ENCODE measurements at regions not wholly inside any gene's neighbourhood (a gene's known extent, or its start where the extent isn't known, plus 50 kb on each side); places are given as distances from the start of the nearest gene placed in this dataset.
"Not testable (repeated sequence)": the region's sequence is repeated elsewhere in the genome, so short reads cannot be mapped to it uniquely, and the experiment has no call there.

DNA sequence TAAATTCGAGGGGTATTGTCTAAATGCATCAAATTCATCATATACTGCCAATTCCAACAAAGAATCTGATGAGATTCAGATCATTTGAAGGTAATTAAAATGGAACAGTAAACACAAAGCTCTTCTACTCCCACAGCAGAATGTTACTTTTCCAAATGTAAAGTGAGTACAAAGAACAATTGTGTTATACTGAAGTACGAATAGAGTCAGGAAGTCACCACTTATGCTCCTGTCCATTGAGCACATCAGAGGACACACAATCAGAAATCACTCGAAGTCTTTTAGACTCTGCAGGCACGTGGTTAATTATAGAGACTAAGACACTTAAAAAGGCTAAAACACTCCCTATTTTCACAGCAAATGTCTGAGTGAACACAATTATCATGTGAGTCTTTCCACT is 388.5 kb upstream of the MIS18BP1 start:
- intact Hi-C loops (cut with micrococcal nuclease), result no loop called here
- ChIA-PET POLR2A (ENCODE audit: unreplicated experiment) (no interaction called here), CTCF (no interaction called here)
- Histone ChIP-seq H3K4me1 (ENCODE audit: insufficient read depth, low read length) (no peaks in the 10 kb centered on the region), H3K9me3 (ENCODE audit: low read length) (no peaks in the 10 kb centered on the region), H2AFZ (ENCODE audit: low read length) (no peak overlapping the region), H3K9me2 (replicated peaks; ENCODE audit: low read length) (no peaks in the 10 kb centered on the region), H3K4me2 (ENCODE audit: low read length) (no peak overlapping the region), H3K4me3 (ENCODE audit: low read length) (no peak overlapping the region), H3K9ac (ENCODE audit: low read length) (no peak overlapping the region), H3K27me3 (ENCODE audit: low read length) (peaks cover 16% of the 10 kb centered on the region; the same call in 1 of the 2 replicates), H3F3A (ENCODE audit: low read length, unreplicated experiment) (no peaks in the 10 kb centered on the region), H3K36me3 (ENCODE audit: low read depth, low read length) (no peaks in the 10 kb centered on the region), H4K20me1 (ENCODE audit: low read length) (no peaks in the 10 kb centered on the region), H3K27ac (ENCODE audit: low read length) (no peak overlapping the region), H3K79me2 (ENCODE audit: low read length) (no peaks in the 10 kb centered on the region)
- no peak for DNase-seq
- no peak for ATAC-seq
- no TSS peak for BruUV-seq (replicated peaks)
- TF ChIP-seq EZH2 (IDR thresholded peaks at IDR 0.05; ENCODE audit: low read length, unreplicated experiment) (no peak), EZH2phosphoT487 (IDR thresholded peaks at IDR 0.05; ENCODE audit: borderline replicate concordance, low read length) (no peak)
- TF ChIP-seq, protein P1, sequence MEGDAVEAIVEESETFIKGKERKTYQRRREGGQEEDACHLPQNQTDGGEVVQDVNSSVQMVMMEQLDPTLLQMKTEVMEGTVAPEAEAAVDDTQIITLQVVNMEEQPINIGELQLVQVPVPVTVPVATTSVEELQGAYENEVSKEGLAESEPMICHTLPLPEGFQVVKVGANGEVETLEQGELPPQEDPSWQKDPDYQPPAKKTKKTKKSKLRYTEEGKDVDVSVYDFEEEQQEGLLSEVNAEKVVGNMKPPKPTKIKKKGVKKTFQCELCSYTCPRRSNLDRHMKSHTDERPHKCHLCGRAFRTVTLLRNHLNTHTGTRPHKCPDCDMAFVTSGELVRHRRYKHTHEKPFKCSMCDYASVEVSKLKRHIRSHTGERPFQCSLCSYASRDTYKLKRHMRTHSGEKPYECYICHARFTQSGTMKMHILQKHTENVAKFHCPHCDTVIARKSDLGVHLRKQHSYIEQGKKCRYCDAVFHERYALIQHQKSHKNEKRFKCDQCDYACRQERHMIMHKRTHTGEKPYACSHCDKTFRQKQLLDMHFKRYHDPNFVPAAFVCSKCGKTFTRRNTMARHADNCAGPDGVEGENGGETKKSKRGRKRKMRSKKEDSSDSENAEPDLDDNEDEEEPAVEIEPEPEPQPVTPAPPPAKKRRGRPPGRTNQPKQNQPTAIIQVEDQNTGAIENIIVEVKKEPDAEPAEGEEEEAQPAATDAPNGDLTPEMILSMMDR (conservative IDR thresholded peaks at IDR 0.05; ENCODE audit: low read depth, low read length), result no peak

DNA sequence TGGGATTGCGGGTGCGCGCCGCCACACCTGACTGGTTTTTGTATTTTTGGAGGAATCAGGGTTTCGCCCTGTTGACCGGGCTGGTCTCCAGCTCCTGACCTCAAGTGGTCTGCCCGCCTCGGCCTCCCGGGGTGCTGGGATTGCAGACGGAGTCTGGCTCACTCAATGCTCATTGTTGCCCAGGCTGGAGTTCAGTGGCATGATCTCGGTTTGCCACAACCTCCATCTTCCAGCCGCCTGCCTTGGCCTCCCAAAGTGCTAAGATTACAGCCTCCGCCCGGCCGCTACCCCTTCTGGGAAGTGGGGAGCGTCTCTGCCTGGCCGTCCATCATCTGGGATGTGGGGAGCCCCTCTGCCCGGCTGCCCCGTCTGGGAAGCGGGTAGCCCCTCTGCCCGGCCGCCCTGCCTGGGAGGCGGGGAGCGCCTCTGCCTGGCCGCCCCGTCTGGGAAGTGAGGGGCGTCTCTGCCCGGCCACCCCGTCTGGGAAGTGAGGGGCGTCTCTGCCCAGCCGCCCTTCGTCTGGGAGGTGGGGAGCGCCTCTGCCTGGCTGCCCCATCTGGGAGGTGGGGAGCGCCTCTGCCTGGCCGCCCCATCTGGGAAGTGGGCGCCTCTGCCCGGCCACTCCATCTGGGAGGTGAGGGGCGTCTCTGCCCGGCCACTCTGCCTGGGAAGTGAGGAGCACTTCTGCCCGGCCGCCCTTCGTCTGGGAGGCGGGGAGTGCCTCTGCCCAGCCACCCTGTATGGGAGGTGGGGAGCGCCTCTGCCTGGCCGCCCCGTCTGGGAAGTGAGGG is 381.8 kb upstream of the MIS18BP1 start:
- BruUV-seq (replicated peaks); H3K27ac ChIP-seq (ENCODE audit: low read length); H2AFZ ChIP-seq (ENCODE audit: low read length); H3F3A ChIP-seq (ENCODE audit: low read length, unreplicated experiment); H3K36me3 ChIP-seq (ENCODE audit: low read depth, low read length); H3K4me3 ChIP-seq (ENCODE audit: low read length); CTCF ChIA-PET; H3K9ac ChIP-seq (ENCODE audit: low read length); POLR2A ChIA-PET (ENCODE audit: unreplicated experiment); H3K4me2 ChIP-seq (ENCODE audit: low read length); H3K9me3 ChIP-seq (ENCODE audit: low read length); H4K20me1 ChIP-seq (ENCODE audit: low read length); H3K9me2 ChIP-seq (replicated peaks; ENCODE audit: low read length); DNase-seq; H3K27me3 ChIP-seq (ENCODE audit: low read length); ATAC-seq; intact Hi-C loops (cut with micrococcal nuclease); H3K79me2 ChIP-seq (ENCODE audit: low read length); H3K4me1 ChIP-seq (ENCODE audit: insufficient read depth, low read length): not testable (repeated sequence)

- BruUV-seq (replicated peaks), result no TSS peak
- Histone ChIP-seq H3K4me1 (ENCODE audit: insufficient read depth, low read length) (no peaks in the 10 kb centered on the region), H3K27me3 (ENCODE audit: low read length) (no peaks in the 10 kb centered on the region; the same call in 1 of the 2 replicates), H3F3A (ENCODE audit: low read length, unreplicated experiment) (no peaks in the 10 kb centered on the region), H3K27ac (ENCODE audit: low read length) (no peak overlapping the region), H3K79me2 (ENCODE audit: low read length) (no peaks in the 10 kb centered on the region), H3K9me3 (ENCODE audit: low read length) (no peaks in the 10 kb centered on the region), H3K36me3 (ENCODE audit: low read depth, low read length) (no peaks in the 10 kb centered on the region), H2AFZ (ENCODE audit: low read length) (no peak overlapping the region), H3K4me2 (ENCODE audit: low read length) (no peak overlapping the region), H3K4me3 (ENCODE audit: low read length) (no peak overlapping the region), H3K9me2 (replicated peaks; ENCODE audit: low read length) (no peaks in the 10 kb centered on the region), H3K9ac (ENCODE audit: low read length) (no peak overlapping the region), H4K20me1 (ENCODE audit: low read length) (no peaks in the 10 kb centered on the region)
- DNase-seq (no peak), ATAC-seq (no peak)
- intact Hi-C loops (cut with micrococcal nuclease), result no loop called here
- POLR2A ChIA-PET (ENCODE audit: unreplicated experiment), result no interaction called here
- CTCF ChIA-PET, result no interaction called here
- TF ChIP-seq, protein P1 (conservative IDR thresholded peaks at IDR 0.05; ENCODE audit: low read depth, low read length), result no peak
- TF ChIP-seq EZH2 (IDR thresholded peaks at IDR 0.05; ENCODE audit: low read length, unreplicated experiment) (no peak), EZH2phosphoT487 (IDR thresholded peaks at IDR 0.05; ENCODE audit: borderline replicate concordance, low read length) (no peak)
Measured at GRCh38 chr14:45633220-45633984, 380.4 kb upstream of the MIS18BP1 start.
